IMR-90 (cell line): ENCODE measurements at regions not wholly inside any gene's neighbourhood (a gene's known extent, or its start where the extent isn't known, plus 50 kb on each side); places are given as distances from the start of the nearest gene placed in this dataset.

Source experiments
- ATAC-seq: fragments of 200-7000 bp; cut with Tn5 transposase; 2 replicates; pipeline ENCODE4 v1.9.1; 2020; ENCODE audit warnings: low read depth, mild to moderate bottlenecking, moderate library complexity
- BruUV-seq: library from RNA; stranded (reverse); fragments of 400-500 nt; replicated peaks from 2 replicates; lab custom pipeline; 2021; lab: Mats Ljungman, UMichigan
- CTCF ChIA-PET: fragments of 300-600 bp; formaldehyde crosslinking; extraction: SDS; loops from one replicate; lab custom pipeline; 2021; ENCODE audit warnings: antibody characterized with exemption; lab: Yijun Ruan, JAX
- POLR2A ChIA-PET: fragments of 300-600 bp; sonication (Branson Sonifier 250); formaldehyde crosslinking; loops from one replicate; lab custom pipeline; 2022; ENCODE audit warnings: antibody characterized with exemption; ENCODE audit not compliant: unreplicated experiment; lab: Charles Lee
- DNase-seq: peaks from one replicate; pipeline ENCODE4 v3.0.0; 2013
- H2AFZ ChIP-seq: replicated peaks from 2 replicates; pipeline ENCODE3; 2013; ENCODE audit warnings: low read length, mild to moderate bottlenecking; ENCODE audit not compliant: poor library complexity
- H2AK5ac ChIP-seq: 2 replicates; pipeline ENCODE4 v1.6.1; 2013; ENCODE audit warnings: low read depth, low read length, inconsistent platforms
- H2AK9ac ChIP-seq: replicated peaks from 2 replicates; pipeline ENCODE3; 2013; ENCODE audit warnings: mild to moderate bottlenecking, low read depth, low read length, moderate library complexity; ENCODE audit not compliant: poor library complexity
- H2BK120ac ChIP-seq: 2 replicates; pipeline ENCODE4 v1.6.1; 2013; ENCODE audit warnings: low read depth, low read length, inconsistent platforms
- H2BK15ac ChIP-seq: 3 replicates; pipeline ENCODE4 v1.6.1; 2013; ENCODE audit warnings: low read depth, low read length, inconsistent platforms
- H2BK20ac ChIP-seq: 2 replicates; pipeline ENCODE4 v1.6.1; 2013; ENCODE audit warnings: low read depth, mild to moderate bottlenecking, inconsistent platforms, low read length, moderate library complexity
- H2BK5ac ChIP-seq: 2 replicates; pipeline ENCODE4 v1.6.1; 2013; ENCODE audit warnings: mild to moderate bottlenecking, low read depth, low read length, inconsistent platforms; ENCODE audit not compliant: poor library complexity, severe bottlenecking
- H3K14ac ChIP-seq: replicated peaks from 2 replicates; pipeline ENCODE4 v1.6.1; 2013; ENCODE audit warnings: low read depth, low read length, inconsistent platforms
- H3K18ac ChIP-seq: 2 replicates; pipeline ENCODE4 v1.6.1; 2013; ENCODE audit warnings: low read depth, low read length, control low read depth
- H3K23ac ChIP-seq: 2 replicates; pipeline ENCODE4 v1.6.1; 2013; ENCODE audit warnings: low read depth, low read length, inconsistent platforms
- H3K27ac ChIP-seq: 2 replicates; pipeline ENCODE4 v1.5.1; 2013; ENCODE audit warnings: mild to moderate bottlenecking, control low read depth, low read length; ENCODE audit not compliant: insufficient read depth
- H3K27me3 ChIP-seq: 2 replicates; pipeline ENCODE4 v1.6.1; 2013; ENCODE audit warnings: low read length; ENCODE audit not compliant: control insufficient read depth, insufficient read depth
- H3K36me3 ChIP-seq: 2 replicates; pipeline ENCODE4 v1.6.1; 2013; ENCODE audit warnings: low read length, mixed read lengths; ENCODE audit not compliant: control insufficient read depth, insufficient read depth
- H3K4ac ChIP-seq: 2 replicates; pipeline ENCODE4 v1.6.1; 2013; ENCODE audit warnings: low read depth, low read length, inconsistent platforms
- H3K4me1 ChIP-seq: 2 replicates; pipeline ENCODE4 v1.6.1; 2013; ENCODE audit warnings: low read length, mixed read lengths; ENCODE audit not compliant: control insufficient read depth, insufficient read depth
- H3K4me2 ChIP-seq: 2 replicates; pipeline ENCODE4 v1.6.1; 2013; ENCODE audit warnings: low read depth, mild to moderate bottlenecking, control low read depth, low read length, moderate library complexity
- H3K4me3 ChIP-seq: 2 replicates; pipeline ENCODE4 v1.5.1; 2013; ENCODE audit warnings: low read depth, mild to moderate bottlenecking, control low read depth, low read length, moderate library complexity; ENCODE audit not compliant: insufficient read depth
- H3K56ac ChIP-seq: 2 replicates; pipeline ENCODE4 v1.6.1; 2013; ENCODE audit warnings: low read length, inconsistent platforms; ENCODE audit not compliant: insufficient read depth; ENCODE audit errors: extremely low read depth
- H3K79me1 ChIP-seq, 2 experiments: 2 replicates each; pipeline ENCODE4 v1.6.1; 2013; ENCODE audit warnings: low read length in 2 of 2, inconsistent platforms in 1 of 2, low read depth in 1 of 2
- H3K9ac ChIP-seq: 2 replicates; pipeline ENCODE4 v1.6.1; 2013; ENCODE audit warnings: low read depth, low read length, control low read depth
- H3K9me1 ChIP-seq: 2 replicates; pipeline ENCODE4 v1.6.1; 2013; ENCODE audit warnings: low read length, inconsistent platforms; ENCODE audit not compliant: insufficient read depth
- H3K9me3 ChIP-seq: 2 replicates; pipeline ENCODE4 v1.6.1; 2013; ENCODE audit warnings: low read length; ENCODE audit not compliant: control insufficient read depth, insufficient read depth
- H4K20me1 ChIP-seq: 2 replicates; pipeline ENCODE4 v1.6.1; 2013; ENCODE audit warnings: low read length, inconsistent platforms; ENCODE audit not compliant: insufficient read depth
- H4K5ac ChIP-seq: 2 replicates; pipeline ENCODE4 v1.6.1; 2013; ENCODE audit warnings: mild to moderate bottlenecking, low read depth, low read length, control low read depth
- H4K8ac ChIP-seq, 2 experiments: 2 replicates each; pipeline ENCODE4 v1.6.1; 2013; ENCODE audit warnings: low read depth in 2 of 2, low read length in 2 of 2, control low read depth in 1 of 2, inconsistent platforms in 1 of 2
- H4K91ac ChIP-seq: 2 replicates; pipeline ENCODE4 v1.6.1; 2013; ENCODE audit warnings: low read depth, low read length, inconsistent platforms; ENCODE audit not compliant: insufficient read depth
- BHLHE40 ChIP-seq: fragments of 150-350 bp; IDR thresholded peaks from 2 replicates; pipeline ENCODE4 v1.6.1; 2016; ENCODE audit warnings: mild to moderate bottlenecking, low read depth, low read length
- CEBPB ChIP-seq: IDR thresholded peaks from 2 replicates; pipeline ENCODE4 v1.6.1; 2012; ENCODE audit warnings: low read depth, low read length, improper control_type of control experiment
- CHD1 ChIP-seq: IDR thresholded peaks from 2 replicates; pipeline ENCODE4 v1.6.1; 2012; ENCODE audit warnings: low read depth, low read length, improper control_type of control experiment
- FOS ChIP-seq: fragments of 150-350 bp; IDR thresholded peaks from 2 replicates; pipeline ENCODE4 v1.6.1; 2016; ENCODE audit warnings: low read depth, low read length
- MAFK ChIP-seq: IDR thresholded peaks from 2 replicates; pipeline ENCODE4 v1.6.1; 2012; ENCODE audit warnings: low read depth, low read length, improper control_type of control experiment
- MAZ ChIP-seq: IDR thresholded peaks from 2 replicates; pipeline ENCODE4 v1.6.1; 2012; ENCODE audit warnings: low read depth, mild to moderate bottlenecking, low read length, improper control_type of control experiment, moderate library complexity, borderline replicate concordance
- MXI1 ChIP-seq: IDR thresholded peaks from 2 replicates; pipeline ENCODE4 v1.6.1; 2012; ENCODE audit warnings: low read depth, mild to moderate bottlenecking, low read length, moderate library complexity, borderline replicate concordance
- NFE2L2 ChIP-seq: fragments of 150-350 bp; IDR thresholded peaks from 2 replicates; pipeline ENCODE4 v1.6.1; 2016; ENCODE audit warnings: low read depth, mild to moderate bottlenecking, low read length
- POLR2A ChIP-seq: IDR thresholded peaks from 2 replicates; pipeline ENCODE4 v1.6.1; 2012; ENCODE audit warnings: mild to moderate bottlenecking, low read depth, low read length
- RAD21 ChIP-seq: IDR thresholded peaks from 2 replicates; pipeline ENCODE4 v1.6.1; 2012; ENCODE audit warnings: low read length, improper control_type of control experiment
- RCOR1 ChIP-seq: IDR thresholded peaks from 2 replicates; pipeline ENCODE4 v1.6.1; 2012; ENCODE audit warnings: mild to moderate bottlenecking, low read length, improper control_type of control experiment; ENCODE audit not compliant: insufficient replicate concordance
- RFX5 ChIP-seq: IDR thresholded peaks from 2 replicates; pipeline ENCODE4 v1.8.0; 2012; ENCODE audit warnings: low read depth, mild to moderate bottlenecking, low read length, moderate library complexity
- SMC3 ChIP-seq: fragments of 150-350 bp; IDR thresholded peaks from 2 replicates; pipeline ENCODE4 v1.6.1; 2016; ENCODE audit warnings: low read depth, mild to moderate bottlenecking, antibody characterized with exemption, low read length, moderate library complexity
- USF2 ChIP-seq: fragments of 150-350 bp; IDR thresholded peaks from 2 replicates; pipeline ENCODE4 v1.6.1; 2017; ENCODE audit warnings: mild to moderate bottlenecking, antibody characterized with exemption, low read length, low read depth
- WGBS, 2 experiments: methylation state at CpG; one replicate each; pipeline versions ENCODE4 v1.1.5 to v1.1.7; 2013; ENCODE audit warnings: missing lambda C conversion rate in 2 of 2; ENCODE audit not compliant: insufficient read length in 1 of 2; ENCODE audit errors: extremely low coverage in 2 of 2; 5-methylcytosine and 5-hydroxymethylcytosine counted together
- dilution Hi-C: fragments of 300-500 bp; cut with HindIII; formaldehyde crosslinking; loops from one replicate; pipeline ENCODE4 v1.14.3; 2018; ENCODE audit warnings: low sequenced_read_pairs; ENCODE audit not compliant: unreplicated experiment
- in situ Hi-C: fragments of 300-500 bp; cut with MboI; formaldehyde crosslinking; loops from 3 replicates; pipeline ENCODE4 v1.14.3; 2019; ENCODE audit warnings: low sequenced_read_pairs, inconsistent platforms, mixed read lengths
- intact Hi-C: fragments of 100-400 bp; cut with micrococcal nuclease; formaldehyde crosslinking; loops from 2 replicates; pipeline ENCODE4 v1.10.0; 2022
- TF ChIP-seq, protein P1 (sequence below): conservative IDR thresholded peaks from 2 replicates; pipeline ENCODE4 v1.5.1; 2012; ENCODE audit warnings: mild to moderate bottlenecking, low read depth, low read length, improper control_type of control experiment
- TF ChIP-seq, protein P2 (sequence below): fragments of 150-350 bp; IDR thresholded peaks from 2 replicates; pipeline ENCODE4 v1.6.1; 2016; ENCODE audit warnings: low read depth, mild to moderate bottlenecking, low read length, moderate library complexity, borderline replicate concordance

- no peak overlapping the region for H3K4ac ChIP-seq
- no peak overlapping the region for H2BK120ac ChIP-seq
Observed at GRCh38 chr11:27574342-27574741, 67.8 kb upstream of the LIN7C start.

More at GRCh38 chr11:27574342-27574741, 67.8 kb upstream of the LIN7C start:
- H3K4me3 ChIP-seq: no peak overlapping the region
- no peak overlapping the region for H3K27ac ChIP-seq
- H3K9ac ChIP-seq: no peak overlapping the region
- H2BK5ac ChIP-seq: no peak overlapping the region
- DNase-seq: no peak
- no TSS peak for BruUV-seq
- H3K9me1 ChIP-seq: peaks cover 2% of the 10 kb centered on the region; the same call in 1 of the 2 replicates
- H3K18ac ChIP-seq: no peak overlapping the region
- in situ Hi-C loops: no loop called here
- no peak overlapping the region for H2AK5ac ChIP-seq
- intact Hi-C loops: no loop called here
- CTCF ChIA-PET: no interaction called here
- H2BK20ac ChIP-seq: no peak overlapping the region
- no peaks in the 10 kb centered on the region for H3K79me1 ChIP-seq
- no peak overlapping the region for H4K91ac ChIP-seq
- H3K23ac ChIP-seq: no peak overlapping the region
- H3K27me3 ChIP-seq: no peaks in the 10 kb centered on the region
- WGBS, 2 experiments: 100% methylated on average over 1 of the region's 3 CpGs; no CpG with 5 or more reads in 1 of the 2 experiments
- H3K4me2 ChIP-seq: no peak overlapping the region
- H4K5ac ChIP-seq: no peak overlapping the region
- no peak for ATAC-seq
- H3K9me3 ChIP-seq: no peaks in the 10 kb centered on the region
- no peak overlapping the region for H2AK9ac ChIP-seq
- dilution Hi-C loops: no loop called here
- H4K8ac ChIP-seq: no peak overlapping the region
- H2AFZ ChIP-seq: no peak overlapping the region
- POLR2A ChIA-PET: no interaction called here
- H3K4me1 ChIP-seq: peaks cover 4% of the 10 kb centered on the region
- no peak overlapping the region for H2BK15ac ChIP-seq
- no peak overlapping the region for H3K56ac ChIP-seq
- TF ChIP-seq RAD21 (no peak), MXI1 (no peak), RFX5 (no peak), MAFK (no peak), FOS (no peak), MAZ (no peak), USF2 (no peak), CEBPB (no peak), SMC3 (no peak), RCOR1 (no peak), CHD1 (no peak), NFE2L2 (no peak), POLR2A (no peak), BHLHE40 (no peak)
- TF ChIP-seq, protein P1, sequence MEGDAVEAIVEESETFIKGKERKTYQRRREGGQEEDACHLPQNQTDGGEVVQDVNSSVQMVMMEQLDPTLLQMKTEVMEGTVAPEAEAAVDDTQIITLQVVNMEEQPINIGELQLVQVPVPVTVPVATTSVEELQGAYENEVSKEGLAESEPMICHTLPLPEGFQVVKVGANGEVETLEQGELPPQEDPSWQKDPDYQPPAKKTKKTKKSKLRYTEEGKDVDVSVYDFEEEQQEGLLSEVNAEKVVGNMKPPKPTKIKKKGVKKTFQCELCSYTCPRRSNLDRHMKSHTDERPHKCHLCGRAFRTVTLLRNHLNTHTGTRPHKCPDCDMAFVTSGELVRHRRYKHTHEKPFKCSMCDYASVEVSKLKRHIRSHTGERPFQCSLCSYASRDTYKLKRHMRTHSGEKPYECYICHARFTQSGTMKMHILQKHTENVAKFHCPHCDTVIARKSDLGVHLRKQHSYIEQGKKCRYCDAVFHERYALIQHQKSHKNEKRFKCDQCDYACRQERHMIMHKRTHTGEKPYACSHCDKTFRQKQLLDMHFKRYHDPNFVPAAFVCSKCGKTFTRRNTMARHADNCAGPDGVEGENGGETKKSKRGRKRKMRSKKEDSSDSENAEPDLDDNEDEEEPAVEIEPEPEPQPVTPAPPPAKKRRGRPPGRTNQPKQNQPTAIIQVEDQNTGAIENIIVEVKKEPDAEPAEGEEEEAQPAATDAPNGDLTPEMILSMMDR: no peak
- TF ChIP-seq, protein P2, sequence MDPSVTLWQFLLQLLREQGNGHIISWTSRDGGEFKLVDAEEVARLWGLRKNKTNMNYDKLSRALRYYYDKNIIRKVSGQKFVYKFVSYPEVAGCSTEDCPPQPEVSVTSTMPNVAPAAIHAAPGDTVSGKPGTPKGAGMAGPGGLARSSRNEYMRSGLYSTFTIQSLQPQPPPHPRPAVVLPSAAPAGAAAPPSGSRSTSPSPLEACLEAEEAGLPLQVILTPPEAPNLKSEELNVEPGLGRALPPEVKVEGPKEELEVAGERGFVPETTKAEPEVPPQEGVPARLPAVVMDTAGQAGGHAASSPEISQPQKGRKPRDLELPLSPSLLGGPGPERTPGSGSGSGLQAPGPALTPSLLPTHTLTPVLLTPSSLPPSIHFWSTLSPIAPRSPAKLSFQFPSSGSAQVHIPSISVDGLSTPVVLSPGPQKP: no peak
- no peak overlapping the region for H3K14ac ChIP-seq
- H4K20me1 ChIP-seq: no peaks in the 10 kb centered on the region
- no peaks in the 10 kb centered on the region for H3K36me3 ChIP-seq
